ENCODE measurements at regions not wholly inside any gene's neighbourhood (a gene's known extent, or its start where the extent isn't known, plus 50 kb on each side); places are given as distances from the start of the nearest gene placed in this dataset.

- TF ChIP-seq ZNF394 (tag by site-specific recombination; IDR thresholded peaks at IDR 0.05; ENCODE audit: borderline replicate concordance) (no peak), ZNF596 (tag by site-specific recombination; IDR thresholded peaks at IDR 0.05) (no peak), ZNF174 (tag by site-specific recombination; IDR thresholded peaks at IDR 0.05) (no peak), ZNF501 (tag by site-specific recombination; IDR thresholded peaks at IDR 0.05) (no peak), CTCF (tag by site-specific recombination; IDR thresholded peaks at IDR 0.05) (no peak), SETDB1 (IDR thresholded peaks at IDR 0.05; ENCODE audit: insufficient read length, low read length) (no peak), REST (tag by site-specific recombination; IDR thresholded peaks at IDR 0.05) (no peak), KLF9 (tag by site-specific recombination; IDR thresholded peaks at IDR 0.05; ENCODE audit: low read depth) (no peak), ZNF274 (IDR thresholded peaks at IDR 0.05; ENCODE audit: low read length) (no peak), ZNF274 (tag by site-specific recombination; IDR thresholded peaks at IDR 0.05; ENCODE audit: borderline replicate concordance) (no peak), ZBTB21 (tag by site-specific recombination; IDR thresholded peaks at IDR 0.05) (no peak), ZNF184 (tag by site-specific recombination; IDR thresholded peaks at IDR 0.05) (no peak), ZNF138 (tag by site-specific recombination; IDR thresholded peaks at IDR 0.05; ENCODE audit: borderline replicate concordance) (no peak), ZNF843 (tag by site-specific recombination; IDR thresholded peaks at IDR 0.05) (no peak)
Measured at GRCh38 chr5:6262651-6263363, 115.5 kb downstream of the MED10 start.
